ENCODE measurements at regions not wholly inside any gene's neighbourhood (a gene's known extent, or its start where the extent isn't known, plus 50 kb on each side); places are given as distances from the start of the nearest gene placed in this dataset.
A peak's percentile ranks its signal among the peaks of the same experiment; 100 is the strongest.

DNA sequence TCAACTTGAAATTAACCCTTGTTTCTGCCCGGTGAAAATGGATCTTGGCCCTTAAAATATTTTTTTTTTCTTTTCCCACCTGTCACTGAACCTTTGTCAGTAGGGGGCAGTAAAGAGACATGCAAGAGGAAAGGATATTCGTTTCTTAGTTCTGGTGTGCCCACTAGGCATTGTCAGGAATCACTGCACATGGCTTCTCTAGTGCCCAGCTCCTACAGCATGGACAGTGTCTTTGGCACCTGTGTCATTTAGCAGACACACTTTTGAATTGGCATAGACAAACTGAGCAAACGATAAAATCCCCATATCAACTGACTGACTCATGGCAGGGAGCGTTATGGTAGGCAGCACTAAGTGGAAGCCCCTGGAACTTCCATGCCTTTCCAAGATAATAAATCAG, 1048.1 kb downstream of the BRINP3 start:
- TF ChIP-seq, protein P1, sequence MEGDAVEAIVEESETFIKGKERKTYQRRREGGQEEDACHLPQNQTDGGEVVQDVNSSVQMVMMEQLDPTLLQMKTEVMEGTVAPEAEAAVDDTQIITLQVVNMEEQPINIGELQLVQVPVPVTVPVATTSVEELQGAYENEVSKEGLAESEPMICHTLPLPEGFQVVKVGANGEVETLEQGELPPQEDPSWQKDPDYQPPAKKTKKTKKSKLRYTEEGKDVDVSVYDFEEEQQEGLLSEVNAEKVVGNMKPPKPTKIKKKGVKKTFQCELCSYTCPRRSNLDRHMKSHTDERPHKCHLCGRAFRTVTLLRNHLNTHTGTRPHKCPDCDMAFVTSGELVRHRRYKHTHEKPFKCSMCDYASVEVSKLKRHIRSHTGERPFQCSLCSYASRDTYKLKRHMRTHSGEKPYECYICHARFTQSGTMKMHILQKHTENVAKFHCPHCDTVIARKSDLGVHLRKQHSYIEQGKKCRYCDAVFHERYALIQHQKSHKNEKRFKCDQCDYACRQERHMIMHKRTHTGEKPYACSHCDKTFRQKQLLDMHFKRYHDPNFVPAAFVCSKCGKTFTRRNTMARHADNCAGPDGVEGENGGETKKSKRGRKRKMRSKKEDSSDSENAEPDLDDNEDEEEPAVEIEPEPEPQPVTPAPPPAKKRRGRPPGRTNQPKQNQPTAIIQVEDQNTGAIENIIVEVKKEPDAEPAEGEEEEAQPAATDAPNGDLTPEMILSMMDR (IDR thresholded peaks at IDR 0.05; ENCODE audit: poor library complexity, severe bottlenecking): peak; percentile 70
- ATAC-seq (ENCODE audit: low read depth) (no peak), DNase-seq (ENCODE audit: low spot score) (no peak)
- H3K36me3 ChIP-seq (ENCODE audit: low read depth): no peaks in the 10 kb centered on the region
- no peaks in the 10 kb centered on the region for H3K27me3 ChIP-seq (ENCODE audit: insufficient read depth, poor library complexity, severe bottlenecking)
- no peak overlapping the region for H3K4me3 ChIP-seq (ENCODE audit: severe bottlenecking)
- no peak overlapping the region for H3K27ac ChIP-seq (ENCODE audit: poor library complexity, severe bottlenecking)
- H3K4me1 ChIP-seq (ENCODE audit: insufficient read depth, poor library complexity, severe bottlenecking): no peaks in the 10 kb centered on the region
- H3K9me3 ChIP-seq (ENCODE audit: severe bottlenecking): no peaks in the 10 kb centered on the region

DNA sequence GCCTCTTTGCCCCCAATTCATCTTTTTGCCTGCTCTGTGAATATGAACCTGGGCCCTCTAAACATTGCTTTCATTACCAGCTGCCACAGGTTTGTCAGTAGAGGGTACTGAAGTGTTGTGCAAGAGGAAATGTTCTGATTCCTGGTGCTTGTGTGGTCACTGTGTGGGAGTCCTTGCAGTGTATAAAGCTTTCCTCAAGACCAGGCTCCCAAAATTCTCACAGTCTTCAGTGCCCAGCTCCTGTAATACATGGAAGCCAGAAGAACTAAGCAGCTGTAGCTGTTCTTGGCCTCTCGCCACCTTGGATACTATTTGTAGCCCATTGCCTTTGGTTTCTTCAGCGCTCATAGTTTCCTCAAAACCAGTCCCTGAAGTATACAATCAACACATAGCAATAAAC, 1046.2 kb downstream of the BRINP3 start:
- no peaks in the 10 kb centered on the region for H3K9me3 ChIP-seq (ENCODE audit: severe bottlenecking)
- no peaks in the 10 kb centered on the region for H3K36me3 ChIP-seq (ENCODE audit: low read depth)
- H3K27me3 ChIP-seq (ENCODE audit: insufficient read depth, poor library complexity, severe bottlenecking): no peaks in the 10 kb centered on the region
- no peak overlapping the region for H3K27ac ChIP-seq (ENCODE audit: poor library complexity, severe bottlenecking)
- H3K4me3 ChIP-seq (ENCODE audit: severe bottlenecking): no peak overlapping the region
- H3K4me1 ChIP-seq (ENCODE audit: insufficient read depth, poor library complexity, severe bottlenecking): no peaks in the 10 kb centered on the region
- TF ChIP-seq, protein P1 (IDR thresholded peaks at IDR 0.05; ENCODE audit: poor library complexity, severe bottlenecking): no peak
- no peak for ATAC-seq (ENCODE audit: low read depth)
- no peak for DNase-seq (ENCODE audit: low spot score)

DNA sequence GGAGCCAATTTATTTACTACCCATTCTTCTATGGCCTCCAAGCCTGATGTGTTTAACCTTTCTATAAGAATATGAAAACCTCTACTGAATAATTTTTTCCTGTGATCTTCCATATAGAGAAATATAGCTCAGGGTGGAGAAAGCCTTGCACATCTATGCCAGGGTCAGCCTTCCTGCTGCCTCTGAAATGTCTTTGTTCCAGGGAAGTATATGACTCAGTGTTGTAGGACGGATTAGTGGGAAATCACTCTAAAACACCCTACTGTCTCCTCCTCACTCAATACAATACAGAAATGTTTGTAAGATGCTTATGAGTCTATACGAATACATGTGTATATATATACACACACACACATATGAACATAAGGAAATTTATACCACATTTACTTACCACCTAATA, 1044.9 kb downstream of the BRINP3 start:
- TF ChIP-seq, protein P1 (IDR thresholded peaks at IDR 0.05; ENCODE audit: poor library complexity, severe bottlenecking): no peak
- Histone ChIP-seq H3K4me1 (ENCODE audit: insufficient read depth, poor library complexity, severe bottlenecking) (no peaks in the 10 kb centered on the region), H3K4me3 (ENCODE audit: severe bottlenecking) (no peak overlapping the region), H3K9me3 (ENCODE audit: severe bottlenecking) (no peaks in the 10 kb centered on the region), H3K36me3 (ENCODE audit: low read depth) (no peaks in the 10 kb centered on the region), H3K27ac (ENCODE audit: poor library complexity, severe bottlenecking) (no peak overlapping the region), H3K27me3 (ENCODE audit: insufficient read depth, poor library complexity, severe bottlenecking) (no peaks in the 10 kb centered on the region)
- DNase-seq (ENCODE audit: low spot score) (no peak), ATAC-seq (ENCODE audit: low read depth) (peak; percentile 57; the same call in 1 of the 3 replicates)

DNA sequence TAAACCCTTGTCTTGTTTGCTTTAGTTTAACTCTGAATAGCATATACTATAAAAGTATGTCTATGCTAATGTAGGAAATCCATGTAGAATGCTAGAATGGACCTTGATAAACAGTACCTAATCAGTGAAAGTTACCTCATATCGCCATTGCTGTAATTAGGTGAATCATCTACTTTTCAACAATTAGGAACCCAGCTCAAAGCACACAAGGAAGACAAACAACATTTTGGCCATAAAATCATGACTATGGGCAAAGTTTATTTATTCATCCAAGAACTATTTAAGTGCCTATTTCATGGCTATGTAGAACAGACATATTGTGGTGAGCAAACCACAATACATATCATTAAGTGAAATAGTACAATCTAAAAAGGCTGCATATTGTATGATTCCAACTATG, 1043.2 kb downstream of the BRINP3 start:
- Histone ChIP-seq H3K27ac (ENCODE audit: poor library complexity, severe bottlenecking) (no peak overlapping the region), H3K9me3 (ENCODE audit: severe bottlenecking) (no peaks in the 10 kb centered on the region), H3K4me1 (ENCODE audit: insufficient read depth, poor library complexity, severe bottlenecking) (no peaks in the 10 kb centered on the region), H3K36me3 (ENCODE audit: low read depth) (no peaks in the 10 kb centered on the region), H3K27me3 (ENCODE audit: insufficient read depth, poor library complexity, severe bottlenecking) (no peaks in the 10 kb centered on the region), H3K4me3 (ENCODE audit: severe bottlenecking) (no peak overlapping the region)
- TF ChIP-seq, protein P1 (IDR thresholded peaks at IDR 0.05; ENCODE audit: poor library complexity, severe bottlenecking): no peak
- ATAC-seq (ENCODE audit: low read depth) (no peak), DNase-seq (ENCODE audit: low spot score) (no peak)

DNA sequence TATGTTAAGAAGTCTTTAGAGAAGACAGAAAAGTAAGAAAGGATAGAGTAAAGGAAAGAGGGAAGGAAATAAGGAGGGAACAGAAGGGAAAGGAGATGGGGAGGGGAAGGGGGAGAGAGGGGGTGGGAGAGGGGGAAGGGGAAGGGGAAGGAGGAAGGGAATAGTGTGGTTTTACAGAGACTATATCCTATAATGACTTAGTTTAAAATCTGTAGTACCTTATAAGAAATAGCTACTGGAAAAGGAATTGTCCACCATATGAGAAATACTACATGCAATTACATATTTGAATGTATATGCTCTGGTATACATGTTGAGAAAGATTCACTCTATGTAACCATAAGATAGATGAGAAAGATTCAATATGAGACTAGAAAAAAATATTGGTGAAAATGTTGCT, 1042.3 kb downstream of the BRINP3 start:
- Histone ChIP-seq H3K9me3 (ENCODE audit: severe bottlenecking) (no peaks in the 10 kb centered on the region), H3K27ac (ENCODE audit: poor library complexity, severe bottlenecking) (no peak overlapping the region), H3K36me3 (ENCODE audit: low read depth) (no peaks in the 10 kb centered on the region), H3K4me3 (ENCODE audit: severe bottlenecking) (no peak overlapping the region), H3K27me3 (ENCODE audit: insufficient read depth, poor library complexity, severe bottlenecking) (no peaks in the 10 kb centered on the region), H3K4me1 (ENCODE audit: insufficient read depth, poor library complexity, severe bottlenecking) (no peaks in the 10 kb centered on the region)
- DNase-seq (ENCODE audit: low spot score) (no peak), ATAC-seq (ENCODE audit: low read depth) (no peak)
- TF ChIP-seq, protein P1 (IDR thresholded peaks at IDR 0.05; ENCODE audit: poor library complexity, severe bottlenecking): no peak
